NT2/D1 (cell line): ENCODE measurements at regions not wholly inside any gene's neighbourhood (a gene's known extent, or its start where the extent isn't known, plus 50 kb on each side); places are given as distances from the start of the nearest gene placed in this dataset.

Experiments
- YY1 ChIP-seq: IDR thresholded peaks from 2 replicates; pipeline ENCODE4 v1.6.1; 2011; ENCODE audit not compliant: insufficient read length, insufficient read depth
- ZNF274 ChIP-seq: IDR thresholded peaks from 2 replicates; pipeline ENCODE4 v1.6.1; 2011; ENCODE audit warnings: mild to moderate bottlenecking, low read depth, low read length

- no peak for TF ChIP-seq YY1
- no peak for TF ChIP-seq ZNF274
Measured at GRCh38 chr5:54644226-54644625, 126.7 kb downstream of the SNX18 start.
